Cardiac muscle cell (in vitro differentiated cells and primary cell): ENCODE measurements at regions not wholly inside any gene's neighbourhood (a gene's known extent, or its start where the extent isn't known, plus 50 kb on each side); places are given as distances from the start of the nearest gene placed in this dataset.

Experiments used
- DNase-seq, 2 donors: peaks; one replicate each; pipeline versions ENCODE4 v3.0.0 to v3.0.0-alpha.2; 2010 to 2017; ENCODE audit warnings: low read depth in 1 of 2, low spot score in 1 of 2
- H3K27ac ChIP-seq: fragments of 200-600 bp; sonication (generic); 2 replicates; pipeline ENCODE4 v1.5.1; 2016
- H3K27me3 ChIP-seq: fragments of 200-600 bp; sonication (generic); 2 replicates; pipeline ENCODE4 v1.6.0; 2016; ENCODE audit warnings: control low read depth
- H3K36me3 ChIP-seq: fragments of 200-600 bp; sonication (generic); 2 replicates; pipeline ENCODE4 v1.5.1; 2016; ENCODE audit warnings: control low read depth
- H3K4me1 ChIP-seq: fragments of 200-600 bp; sonication (generic); 2 replicates; pipeline ENCODE4 v1.8.1; 2017; ENCODE audit warnings: low read depth, mild to moderate bottlenecking, mixed run types
- H3K4me3 ChIP-seq: fragments of 200-600 bp; sonication (generic); 2 replicates; pipeline ENCODE4 v1.5.1; 2016; ENCODE audit warnings: mild to moderate bottlenecking
- H3K9me3 ChIP-seq: fragments of 200-600 bp; sonication (generic); 2 replicates; pipeline ENCODE4 v1.5.1; 2017; ENCODE audit warnings: low read depth, mild to moderate bottlenecking, control low read depth
- TF ChIP-seq, protein P1 (sequence below): IDR thresholded peaks from 2 replicates; pipeline ENCODE4 v1.5.1; 2012; ENCODE audit warnings: low read depth, mild to moderate bottlenecking, low read length

DNA sequence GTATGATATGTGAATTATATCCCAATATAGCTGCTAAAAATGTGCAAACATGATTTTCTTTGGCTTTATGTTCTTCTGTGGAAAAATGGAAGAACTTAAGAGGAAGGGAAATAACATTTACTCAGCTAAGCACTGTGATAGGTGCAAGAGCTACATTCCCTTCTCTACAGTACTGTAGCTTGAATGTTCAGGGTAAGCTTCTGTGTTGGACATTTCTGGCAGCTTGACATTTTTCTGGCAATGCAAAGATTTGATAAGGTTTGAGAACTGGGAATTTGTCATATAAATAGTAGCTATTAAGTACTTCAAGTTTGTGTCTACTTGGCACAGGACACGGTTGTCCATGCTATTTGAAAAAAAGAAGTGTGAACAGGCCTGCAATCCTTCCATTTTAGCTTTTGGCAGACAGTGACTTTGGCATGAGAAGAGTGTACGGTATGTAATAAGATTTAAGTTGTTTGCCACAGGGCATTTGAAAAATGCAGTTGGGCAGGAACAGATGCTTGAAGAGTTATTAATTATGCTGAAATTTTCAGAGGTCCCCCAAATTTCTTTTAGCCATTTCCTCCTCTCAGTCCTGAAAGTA is 77.6 kb downstream of the KIF4B start:
- TF ChIP-seq, protein P1, sequence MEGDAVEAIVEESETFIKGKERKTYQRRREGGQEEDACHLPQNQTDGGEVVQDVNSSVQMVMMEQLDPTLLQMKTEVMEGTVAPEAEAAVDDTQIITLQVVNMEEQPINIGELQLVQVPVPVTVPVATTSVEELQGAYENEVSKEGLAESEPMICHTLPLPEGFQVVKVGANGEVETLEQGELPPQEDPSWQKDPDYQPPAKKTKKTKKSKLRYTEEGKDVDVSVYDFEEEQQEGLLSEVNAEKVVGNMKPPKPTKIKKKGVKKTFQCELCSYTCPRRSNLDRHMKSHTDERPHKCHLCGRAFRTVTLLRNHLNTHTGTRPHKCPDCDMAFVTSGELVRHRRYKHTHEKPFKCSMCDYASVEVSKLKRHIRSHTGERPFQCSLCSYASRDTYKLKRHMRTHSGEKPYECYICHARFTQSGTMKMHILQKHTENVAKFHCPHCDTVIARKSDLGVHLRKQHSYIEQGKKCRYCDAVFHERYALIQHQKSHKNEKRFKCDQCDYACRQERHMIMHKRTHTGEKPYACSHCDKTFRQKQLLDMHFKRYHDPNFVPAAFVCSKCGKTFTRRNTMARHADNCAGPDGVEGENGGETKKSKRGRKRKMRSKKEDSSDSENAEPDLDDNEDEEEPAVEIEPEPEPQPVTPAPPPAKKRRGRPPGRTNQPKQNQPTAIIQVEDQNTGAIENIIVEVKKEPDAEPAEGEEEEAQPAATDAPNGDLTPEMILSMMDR = no peak
- peak in 1 of 2 donors; percentile 76 for DNase-seq
- H3K4me3 ChIP-seq = no peak overlapping the region
- H3K27me3 ChIP-seq = no peaks in the 10 kb centered on the region
- no peaks in the 10 kb centered on the region for H3K9me3 ChIP-seq
- H3K27ac ChIP-seq = no peak overlapping the region
- H3K36me3 ChIP-seq = no peaks in the 10 kb centered on the region
- H3K4me1 ChIP-seq = no peaks in the 10 kb centered on the region

- H3K4me3 ChIP-seq = no peak overlapping the region
- H3K4me1 ChIP-seq = no peaks in the 10 kb centered on the region
- H3K27me3 ChIP-seq = no peaks in the 10 kb centered on the region
- no peaks in the 10 kb centered on the region for H3K9me3 ChIP-seq
- TF ChIP-seq, protein P1 = no peak
- no peaks in the 10 kb centered on the region for H3K36me3 ChIP-seq
- H3K27ac ChIP-seq = no peak overlapping the region
- no peak for DNase-seq
These were observed 78.5 kb downstream of the KIF4B start for GRCh38 chr5:155091768-155092717.

DNA sequence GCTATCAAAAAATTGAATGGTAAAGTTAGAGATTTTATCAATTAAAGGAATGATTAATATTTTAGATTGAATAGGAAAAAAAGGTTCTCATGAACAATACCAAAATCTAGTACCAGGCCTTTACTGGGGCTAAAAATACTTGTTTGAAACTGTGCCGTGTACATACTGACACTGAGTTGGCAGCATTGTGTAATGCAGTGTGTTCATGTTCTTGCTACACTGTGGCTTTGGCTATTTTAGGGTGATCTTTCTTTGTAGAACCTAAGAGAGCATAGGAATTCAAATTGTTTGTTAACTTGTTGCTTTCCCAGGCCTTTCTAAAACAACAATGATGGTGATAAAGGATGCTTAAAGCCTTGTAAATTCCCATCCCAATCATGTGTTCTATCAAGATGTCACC is 80.9 kb downstream of the KIF4B start:
- no peaks in the 10 kb centered on the region for H3K4me1 ChIP-seq
- DNase-seq = no peak
- TF ChIP-seq, protein P1 = no peak
- H3K27me3 ChIP-seq = no peaks in the 10 kb centered on the region
- H3K36me3 ChIP-seq = no peaks in the 10 kb centered on the region
- H3K27ac ChIP-seq = no peak overlapping the region
- no peak overlapping the region for H3K4me3 ChIP-seq
- H3K9me3 ChIP-seq = no peaks in the 10 kb centered on the region

- Histone ChIP-seq H3K4me3 (no peak overlapping the region), H3K36me3 (no peaks in the 10 kb centered on the region), H3K27me3 (peaks cover 2% of the 10 kb centered on the region), H3K9me3 (no peaks in the 10 kb centered on the region), H3K27ac (no peak overlapping the region), H3K4me1 (no peaks in the 10 kb centered on the region)
- TF ChIP-seq, protein P1 = no peak
- no peak for DNase-seq
These were observed 84.4 kb downstream of the KIF4B start for GRCh38 chr5:155097995-155098394.

GRCh38 chr5:155098433-155098832 is 84.9 kb downstream of the KIF4B start:
- peaks cover 2% of the 10 kb centered on the region for H3K27me3 ChIP-seq
- no peak overlapping the region for H3K27ac ChIP-seq
- DNase-seq = peak in 1 of 2 donors; percentile 8
- H3K9me3 ChIP-seq = no peaks in the 10 kb centered on the region
- H3K36me3 ChIP-seq = no peaks in the 10 kb centered on the region
- no peak overlapping the region for H3K4me3 ChIP-seq
- TF ChIP-seq, protein P1 = no peak
- H3K4me1 ChIP-seq = no peaks in the 10 kb centered on the region
